NCI-H1092 (cell line): ENCODE measurements at regions not wholly inside any gene's neighbourhood (a gene's known extent, or its start where the extent isn't known, plus 50 kb on each side); places are given as distances from the start of the nearest gene placed in this dataset.

Experiments
- DNase-seq: peaks from one replicate; lab custom pipeline; 2025; lab: John Stamatoyannopoulos, UW

DNA sequence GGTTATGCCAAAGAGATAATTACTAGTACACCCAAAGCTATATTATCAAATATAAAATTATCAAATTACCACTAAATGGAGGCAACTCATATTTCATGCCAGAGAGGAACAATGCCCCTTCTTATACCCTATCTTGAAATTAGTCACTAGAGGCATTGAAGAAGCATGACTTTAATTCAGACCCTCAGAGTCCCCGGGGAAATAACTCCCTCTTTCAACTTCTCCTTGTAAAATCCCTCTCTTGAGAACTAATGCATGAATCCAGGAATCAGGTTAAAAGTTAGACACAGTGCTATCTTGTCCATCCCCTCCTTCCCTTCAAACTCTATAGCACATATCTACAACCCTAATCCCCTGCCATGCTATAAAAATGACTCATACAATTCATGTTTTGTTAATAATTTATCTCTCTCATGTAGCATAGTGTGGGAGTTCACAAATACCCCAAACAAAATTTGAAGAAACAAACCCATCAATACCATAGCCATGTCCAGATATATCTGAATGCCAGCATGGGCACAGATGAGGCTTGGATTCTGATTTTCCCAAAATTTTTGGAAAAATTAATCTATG is 665.4 kb downstream of the KCNA4 start:
- no peak for DNase-seq

DNA sequence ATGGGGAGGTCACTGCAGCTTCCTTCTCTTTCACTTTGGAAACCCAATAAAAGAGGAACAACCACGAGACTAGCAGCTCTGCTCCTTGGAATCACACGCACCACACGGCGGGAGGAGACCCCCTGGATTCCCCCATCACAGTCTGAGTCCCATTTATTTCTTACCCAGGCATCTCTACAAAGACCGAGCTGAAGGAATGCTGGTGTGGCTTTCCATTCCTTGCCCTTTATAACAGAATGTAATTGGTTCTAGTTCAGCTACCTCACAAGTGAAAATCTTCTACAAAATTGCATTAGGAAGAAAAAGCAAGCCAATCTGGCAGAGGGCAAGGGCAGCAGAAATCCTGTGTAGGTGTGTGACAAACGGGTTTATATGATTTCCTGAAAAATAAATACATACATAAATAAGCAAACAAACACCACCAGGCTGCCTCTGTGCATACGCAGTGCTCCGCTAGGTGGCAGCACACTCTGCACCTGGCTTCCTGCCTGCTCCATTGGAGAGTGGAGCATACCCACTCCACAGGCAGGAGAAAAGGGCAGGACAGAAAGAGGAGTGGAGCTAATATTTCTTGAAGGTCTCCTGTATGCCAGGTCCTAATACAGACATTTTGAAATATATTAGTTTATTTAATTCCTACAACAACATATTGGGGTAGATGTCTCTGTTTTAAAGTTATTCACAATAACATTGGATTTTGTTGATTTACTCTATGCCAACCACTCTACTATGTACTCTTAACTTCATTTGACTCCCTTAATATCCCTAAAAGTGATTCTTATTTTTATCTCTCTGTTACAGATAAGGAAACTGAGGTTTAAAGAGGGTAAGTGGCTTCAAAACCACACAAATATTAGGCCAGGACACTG is 673.1 kb downstream of the KCNA4 start:
- DNase-seq, result peak; percentile 3

DNA sequence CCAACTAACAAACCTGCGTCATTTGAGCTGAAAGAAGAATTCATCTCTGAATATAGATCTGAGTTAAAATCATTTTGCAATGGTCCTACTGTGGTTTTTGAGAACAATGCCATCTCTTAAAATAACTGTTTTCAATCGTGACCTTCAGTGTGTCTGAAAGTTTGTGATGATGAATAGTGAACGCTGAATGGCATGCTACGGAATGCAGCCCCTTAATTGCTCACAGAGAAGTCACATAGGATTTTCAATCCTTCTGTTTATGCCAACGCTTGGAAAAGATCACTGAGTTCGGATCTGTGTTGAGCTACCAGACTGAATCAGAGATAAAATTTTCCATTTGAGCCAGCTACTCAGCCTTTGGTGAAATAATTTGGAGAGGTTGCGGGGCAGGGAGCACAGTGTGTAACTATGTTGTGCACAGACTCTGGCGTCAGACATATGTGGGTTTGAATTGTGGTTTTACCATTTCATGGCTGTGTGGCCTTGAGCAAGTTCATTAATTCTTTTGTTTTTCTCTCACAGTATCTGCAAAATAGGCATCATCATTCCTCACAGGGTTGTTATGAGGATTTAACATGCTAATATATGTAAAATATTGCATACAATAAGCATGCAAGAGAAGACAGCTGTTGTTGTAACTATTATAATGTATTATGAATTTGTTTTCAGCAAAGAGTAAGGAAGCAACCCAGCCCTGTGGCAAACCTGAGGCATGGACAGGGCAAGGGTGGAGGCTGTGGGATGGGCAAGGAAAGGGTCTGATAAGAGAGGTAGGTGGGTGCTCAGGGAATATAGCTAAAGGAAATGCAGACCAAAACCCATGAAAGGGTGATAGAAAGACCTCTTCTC is 679.9 kb downstream of the KCNA4 start:
- DNase-seq, result no peak

DNA sequence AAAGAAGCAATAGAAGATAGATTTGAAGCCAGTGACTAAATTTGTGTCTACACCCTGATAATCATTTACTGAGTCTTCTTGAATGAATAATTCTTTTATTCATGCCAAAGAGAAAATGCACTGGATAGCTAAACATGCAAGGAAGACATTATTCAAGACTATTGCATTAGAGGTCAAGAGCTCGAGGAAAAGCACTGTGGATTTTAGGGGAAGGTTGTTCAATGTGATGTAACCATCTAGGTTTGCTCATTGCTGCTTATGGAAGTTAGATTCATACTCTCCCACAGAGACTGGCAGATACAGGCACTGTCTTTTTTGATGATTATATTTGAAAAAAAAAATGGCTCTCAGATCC is 682.1 kb downstream of the KCNA4 start:
- no peak for DNase-seq

DNA sequence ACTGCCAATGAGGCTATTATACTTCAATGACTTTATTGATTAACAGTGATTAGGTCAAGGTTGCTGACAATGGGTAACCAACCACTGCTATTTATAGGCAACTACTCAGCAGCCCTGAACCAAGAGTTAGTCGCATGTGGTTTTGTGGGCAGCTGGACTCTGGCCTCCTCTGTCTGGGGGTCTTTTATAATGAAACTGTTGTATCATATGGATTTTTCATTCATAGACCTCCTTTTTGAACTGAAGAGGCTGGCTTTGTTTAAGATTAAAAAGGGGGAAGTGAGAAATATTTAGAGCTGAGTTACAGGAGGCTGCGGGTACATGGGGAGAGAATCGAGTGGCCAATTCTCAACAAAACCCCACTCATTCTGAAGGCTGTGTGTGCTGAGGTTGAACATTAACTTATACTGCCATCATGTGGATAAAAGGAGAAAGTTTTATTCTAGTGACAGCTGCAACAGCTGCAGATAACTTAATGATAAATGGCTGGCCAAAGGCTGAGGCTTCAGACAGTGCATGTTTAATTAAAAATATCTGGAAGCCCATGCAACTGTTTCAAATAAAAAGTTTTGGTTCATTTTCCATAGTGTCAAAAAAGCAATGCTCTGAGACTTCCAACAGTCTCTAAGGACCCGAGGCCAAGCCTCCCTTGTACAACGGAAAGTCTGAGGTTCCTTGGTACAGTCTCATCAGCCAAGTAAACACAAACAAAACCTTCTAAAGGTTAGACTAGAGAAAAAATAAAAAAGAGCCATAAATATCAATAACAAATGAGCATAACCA is 682.6 kb downstream of the KCNA4 start:
- peak; percentile 4 for DNase-seq

DNA sequence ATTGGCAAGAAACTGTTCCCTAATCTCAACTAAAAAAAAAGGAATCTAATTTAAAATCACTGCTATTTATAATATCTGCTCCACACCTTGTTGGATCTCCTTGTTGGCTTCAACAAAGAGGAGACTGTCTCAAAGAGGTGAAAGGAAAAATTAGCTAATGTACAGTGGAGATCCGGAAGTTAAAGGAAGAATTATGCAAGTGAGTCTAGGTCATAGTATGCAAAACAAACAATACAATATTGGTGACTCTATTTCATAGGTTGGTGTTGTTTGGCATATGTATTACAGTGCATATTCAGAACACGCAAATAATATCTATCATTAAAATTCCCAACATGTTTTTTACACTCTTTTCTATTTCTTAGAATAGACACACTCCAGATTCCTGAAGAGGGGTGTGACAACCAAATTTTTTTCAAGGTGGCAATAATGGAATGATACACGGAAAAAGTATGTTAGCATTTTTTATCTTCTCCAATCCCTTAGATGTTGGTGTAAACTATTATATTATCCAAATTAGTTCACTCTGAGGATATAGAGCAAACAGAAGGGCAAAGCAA is 685.3 kb downstream of the KCNA4 start:
- no peak for DNase-seq

DNA sequence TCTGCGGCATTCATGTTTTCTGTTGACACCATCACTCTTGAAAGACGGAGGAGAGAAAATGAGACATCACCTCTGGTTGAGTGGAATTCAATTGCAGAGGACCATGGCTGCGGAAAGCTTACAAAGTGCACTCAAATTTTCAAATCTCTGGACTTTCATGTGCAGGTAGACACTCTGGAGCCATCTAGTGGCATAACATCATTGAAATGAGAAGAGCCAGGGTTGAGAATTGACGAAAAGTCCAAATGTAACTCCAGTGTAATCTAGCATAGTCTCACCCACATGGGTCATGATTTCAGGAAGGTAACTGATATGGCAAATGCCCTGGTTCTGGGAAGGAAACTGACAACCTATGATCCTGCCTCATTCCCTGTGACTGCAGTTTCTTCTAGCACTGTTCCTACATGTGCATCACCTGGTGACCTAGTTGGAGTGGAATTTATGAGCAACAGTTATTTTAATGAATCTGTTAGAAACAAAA is 687.8 kb downstream of the KCNA4 start:
- DNase-seq, result no peak

DNA sequence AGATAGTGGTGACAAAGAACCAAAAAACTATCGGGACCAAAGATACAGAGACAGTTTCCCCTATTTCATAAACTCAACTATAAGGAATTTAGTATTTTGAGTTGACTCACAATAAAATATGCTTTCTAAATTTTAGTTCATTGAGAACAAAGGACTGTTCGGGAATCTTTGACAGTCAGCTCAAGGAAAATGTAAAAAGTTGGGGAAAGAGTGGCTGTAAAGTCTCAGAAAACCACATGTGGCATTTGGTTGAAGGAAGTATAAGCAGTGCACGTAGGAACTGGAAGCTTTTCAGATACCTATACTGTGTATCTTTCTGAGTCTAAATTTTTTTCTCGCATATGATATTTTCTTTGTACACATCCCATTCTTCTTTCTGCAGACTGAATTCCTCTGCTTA is 688.9 kb downstream of the KCNA4 start:
- no peak for DNase-seq

DNA sequence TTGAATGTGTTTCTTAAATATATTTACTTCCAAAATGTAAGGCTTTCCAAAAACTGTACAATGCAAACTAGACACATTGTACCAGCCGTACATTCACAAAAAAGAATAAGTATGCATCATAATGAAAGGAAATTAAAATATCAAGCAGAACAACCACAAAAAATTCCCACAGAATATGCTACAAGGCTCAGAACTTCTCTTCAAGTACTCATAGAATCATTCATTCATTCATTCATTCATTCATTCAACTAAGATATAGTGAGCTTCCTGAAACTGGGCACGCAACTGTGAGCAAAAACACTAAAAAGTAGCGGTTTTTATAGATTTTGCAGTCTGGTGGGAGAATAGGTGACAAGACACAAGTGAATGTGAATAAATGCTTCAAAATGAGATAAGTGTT is 690.1 kb downstream of the KCNA4 start:
- no peak for DNase-seq

DNA sequence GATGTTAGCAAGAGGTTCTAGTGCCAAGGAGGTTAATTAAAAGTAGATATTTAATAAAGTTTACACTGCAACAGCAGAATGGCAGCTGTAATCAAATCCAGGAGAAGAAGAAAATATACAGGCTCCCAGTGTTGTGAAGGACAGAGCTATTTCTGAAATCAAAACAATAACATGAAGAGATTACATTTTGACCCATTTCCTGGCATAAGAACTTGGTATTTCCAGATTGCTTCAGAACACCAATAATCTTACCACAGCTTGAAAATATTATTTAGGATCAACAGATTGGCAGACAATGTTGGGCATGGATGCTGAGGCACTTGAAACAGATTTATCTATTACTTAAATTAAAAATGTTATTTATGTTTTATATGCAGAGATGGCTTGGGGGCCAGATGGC is 692.5 kb downstream of the KCNA4 start:
- no peak for DNase-seq

DNA sequence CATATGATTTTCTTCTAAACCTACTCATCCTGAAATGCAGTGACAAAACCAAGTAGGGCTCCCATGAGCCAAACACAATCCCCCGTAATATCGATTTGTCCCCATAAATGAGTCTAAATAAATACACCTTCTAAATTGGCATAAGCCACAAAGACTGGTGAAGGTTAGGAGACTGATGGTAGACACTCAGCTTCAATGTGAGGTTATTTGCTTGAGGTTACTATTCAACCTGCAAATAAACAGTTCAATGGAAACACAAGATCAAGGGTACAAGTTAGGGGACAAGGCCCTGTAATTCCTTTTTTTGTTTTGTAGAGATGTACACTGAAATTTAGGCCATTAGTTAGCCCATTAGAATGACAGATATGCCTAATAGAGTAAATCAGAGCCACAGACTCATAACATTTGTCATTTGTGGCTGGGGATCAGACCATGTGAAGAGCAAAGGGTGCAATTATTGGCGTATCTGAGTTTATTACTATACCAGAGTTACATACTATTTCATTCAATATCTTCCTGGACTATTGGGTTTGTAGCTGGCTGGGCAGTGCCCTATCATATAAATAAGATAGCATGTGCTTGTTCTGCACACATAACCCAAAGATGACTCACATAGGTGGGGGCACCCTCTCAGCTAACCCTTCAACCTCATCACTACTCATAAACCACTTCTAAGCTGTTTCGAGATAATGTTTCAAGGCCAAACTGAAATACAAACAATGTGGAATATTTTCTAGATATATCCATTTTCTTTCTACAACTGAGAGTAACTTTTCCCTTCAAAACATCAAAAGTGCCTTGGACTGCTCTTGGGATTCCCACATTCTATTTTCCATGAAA is 695.3 kb downstream of the KCNA4 start:
- DNase-seq, result no peak

DNA sequence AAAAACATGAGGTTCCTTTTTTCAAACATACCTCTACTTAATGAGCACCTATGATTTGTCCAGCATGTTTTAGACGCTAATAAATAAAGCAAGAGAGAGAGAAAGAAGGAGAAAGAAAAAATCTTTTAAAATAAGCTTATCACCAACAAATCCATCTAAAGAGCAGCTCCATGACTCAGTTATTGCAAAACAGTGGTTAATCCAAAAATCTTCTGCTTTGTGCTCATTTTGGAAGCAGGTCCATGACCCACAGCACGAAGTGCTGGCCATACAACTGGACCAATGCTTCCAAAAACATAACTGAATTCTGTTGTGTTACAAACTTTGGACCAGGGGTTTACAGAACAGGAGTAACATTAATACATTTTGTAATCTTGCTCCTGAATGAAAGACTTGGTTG is 696.6 kb downstream of the KCNA4 start:
- DNase-seq, result no peak

DNA sequence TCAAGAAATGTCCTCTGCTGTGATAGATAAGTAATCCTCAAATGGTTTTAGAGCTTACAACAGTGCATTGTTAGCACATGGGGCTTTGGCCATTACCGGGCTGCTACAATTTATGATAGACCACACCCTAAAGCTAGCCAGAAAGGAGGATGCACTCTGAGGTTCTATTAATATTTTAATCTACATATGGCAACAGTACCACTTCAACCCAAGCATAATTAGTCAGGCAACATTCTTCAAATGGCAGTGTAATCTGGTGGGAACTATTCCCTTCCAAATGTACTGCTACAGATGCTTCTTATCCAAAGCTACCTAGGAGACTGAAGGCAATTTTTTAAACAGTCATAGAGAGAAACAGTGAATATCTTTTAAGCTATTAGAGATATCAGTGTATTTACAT is 697.6 kb downstream of the KCNA4 start:
- no peak for DNase-seq

DNA sequence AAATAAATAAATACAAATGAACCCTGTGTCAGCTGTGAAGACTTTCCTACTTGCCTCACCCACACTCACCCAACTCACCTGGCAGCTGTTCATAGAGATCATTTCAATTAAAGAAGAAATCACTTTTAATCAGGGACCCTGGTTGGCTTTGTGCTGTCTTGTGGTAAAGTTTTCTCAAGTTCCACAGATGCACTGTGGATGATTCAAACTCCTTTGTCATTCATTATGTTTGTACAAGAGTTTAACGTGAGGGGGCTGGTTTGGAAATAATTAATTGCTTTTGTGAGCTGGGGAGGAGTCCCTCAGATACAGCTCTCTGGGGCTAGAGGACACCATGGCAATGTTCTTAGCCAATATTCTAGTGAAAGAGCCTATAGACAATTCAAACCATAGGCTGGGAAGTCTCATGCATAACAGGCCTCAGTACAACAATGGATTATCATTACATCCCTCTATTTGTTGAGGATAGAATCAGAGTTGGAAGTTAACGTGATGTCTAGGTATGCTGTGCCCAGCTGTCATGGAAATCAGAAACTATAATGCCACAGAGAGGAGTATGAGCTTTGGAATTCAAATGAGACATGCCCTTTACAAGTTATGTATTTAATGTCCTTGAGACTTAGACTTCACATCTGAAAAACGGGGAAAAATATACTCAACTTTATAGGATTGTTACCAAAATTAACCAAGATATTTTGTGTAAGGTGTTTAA is 698.5 kb downstream of the KCNA4 start:
- no peak for DNase-seq

DNA sequence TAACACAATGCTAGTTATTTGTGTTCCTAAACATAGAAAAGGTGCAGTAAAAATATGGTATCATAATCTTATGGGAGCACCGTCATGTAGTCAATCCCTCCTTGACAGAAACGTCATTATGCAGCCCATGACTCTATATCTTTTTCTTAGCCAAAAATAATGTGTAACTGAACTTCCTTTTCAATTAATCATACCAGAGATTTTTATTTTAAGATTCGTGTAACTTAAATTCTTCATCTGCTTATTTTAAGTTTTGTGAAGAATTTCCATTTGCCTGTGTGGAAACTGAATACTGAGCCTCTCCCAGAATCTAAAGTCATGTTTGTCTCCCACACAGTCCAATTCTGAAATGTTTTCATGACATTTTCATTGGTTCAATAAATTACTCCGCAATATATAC is 699.1 kb downstream of the KCNA4 start:
- DNase-seq, result no peak

DNA sequence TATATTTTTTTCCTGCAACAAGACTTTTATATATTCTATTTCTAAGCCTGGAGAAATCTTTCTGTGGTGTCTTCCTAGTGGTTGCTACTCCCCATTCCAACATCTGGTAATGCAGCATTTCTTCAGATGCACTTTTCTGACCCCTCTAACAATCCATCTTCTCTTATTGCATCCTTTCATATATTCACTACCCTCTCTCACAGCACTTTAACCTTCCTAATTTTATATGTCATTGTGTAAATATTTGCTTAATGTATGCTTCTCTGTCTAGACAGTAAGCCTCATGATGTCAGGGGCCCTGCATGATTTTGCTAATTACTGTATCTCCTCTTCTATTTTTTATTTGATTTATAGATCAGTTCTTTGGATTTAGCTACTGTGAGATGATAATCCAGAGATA is 701.6 kb downstream of the KCNA4 start:
- no peak for DNase-seq

DNA sequence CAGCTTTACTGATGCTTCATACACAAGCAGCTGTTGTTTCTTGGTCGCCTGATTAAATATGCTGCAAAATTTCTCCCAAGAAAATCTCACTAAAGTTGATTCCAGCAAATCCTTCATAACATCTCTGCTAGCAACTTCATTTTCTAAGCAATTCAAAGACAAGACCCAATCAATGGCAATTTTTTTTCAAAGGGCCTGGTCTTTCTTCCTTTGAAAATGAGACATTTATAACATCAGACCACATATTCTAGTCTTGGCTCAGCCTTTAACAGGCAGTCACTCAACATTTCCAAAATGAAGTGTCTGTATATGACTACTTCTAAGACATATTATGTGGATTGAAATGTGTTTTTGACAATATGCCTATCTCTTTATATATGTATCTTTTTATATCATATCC is 702.6 kb downstream of the KCNA4 start:
- DNase-seq, result no peak

DNA sequence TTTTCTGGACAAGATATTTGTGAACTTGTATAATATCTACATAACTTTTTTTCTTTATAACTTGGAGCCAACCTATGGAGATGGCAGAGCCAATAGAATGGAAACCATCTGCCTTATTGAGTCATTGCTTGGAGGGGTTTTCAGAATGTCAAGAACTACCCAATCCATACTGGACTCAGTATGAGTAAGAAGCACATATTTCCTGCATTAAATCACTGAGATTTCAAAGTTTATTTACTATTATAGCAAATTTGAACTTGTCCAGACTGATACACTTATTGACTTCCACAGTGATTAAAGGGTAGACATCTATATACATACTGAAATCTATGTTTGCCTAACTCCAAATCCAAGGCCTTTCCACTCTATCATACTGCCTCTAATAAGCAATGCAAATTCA is 704.0 kb downstream of the KCNA4 start:
- no peak for DNase-seq

DNA sequence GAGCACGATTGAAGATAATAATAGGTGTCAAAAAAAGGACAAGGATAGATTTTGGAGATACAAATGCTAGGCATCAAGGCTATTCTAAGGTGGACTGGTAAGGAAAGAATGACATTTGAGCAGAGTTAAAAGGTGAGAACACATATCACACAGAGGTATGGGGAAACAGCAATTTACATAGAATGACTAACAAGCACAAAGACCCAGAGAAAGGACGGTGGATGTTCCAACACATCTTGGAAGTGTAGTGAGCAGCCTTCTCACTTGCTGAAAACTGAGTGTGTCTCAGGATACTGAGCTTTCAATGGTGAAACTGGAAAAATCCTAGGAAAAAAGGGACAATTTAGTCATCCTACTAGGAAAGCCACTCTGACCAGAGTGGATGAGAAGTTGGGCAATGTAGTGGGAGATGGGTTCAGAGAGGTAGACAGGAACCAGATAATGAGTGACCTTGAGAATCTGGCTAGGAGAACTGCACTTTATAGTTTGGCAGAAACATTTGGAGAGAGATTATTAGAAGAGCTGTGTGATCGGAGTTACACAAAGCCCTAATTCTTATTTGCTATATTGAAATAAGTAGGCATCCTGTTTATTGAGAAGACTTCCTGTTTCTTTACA is 706.0 kb downstream of the KCNA4 start:
- no peak for DNase-seq

DNA sequence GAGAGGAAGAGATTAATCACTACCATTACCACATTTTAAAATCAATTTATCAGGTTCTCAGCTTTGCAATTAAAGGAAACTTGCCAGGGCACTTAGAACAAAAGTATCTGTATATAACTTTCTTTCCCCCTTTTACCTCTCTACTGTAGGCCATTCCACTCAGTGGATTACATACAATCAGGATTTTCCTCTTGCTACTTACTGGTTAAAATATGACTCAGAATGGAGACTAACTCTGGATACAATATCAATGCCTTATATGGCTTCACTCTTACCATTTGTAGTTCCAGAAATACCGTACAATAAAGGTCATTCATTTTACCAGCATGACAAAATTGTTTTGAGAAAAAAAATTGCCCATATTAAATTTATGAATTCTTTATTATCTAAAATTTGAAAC is 706.8 kb downstream of the KCNA4 start:
- DNase-seq, result no peak
